ENCODE measurements at regions not wholly inside any gene's neighbourhood (a gene's known extent, or its start where the extent isn't known, plus 50 kb on each side); places are given as distances from the start of the nearest gene placed in this dataset.

DNA sequence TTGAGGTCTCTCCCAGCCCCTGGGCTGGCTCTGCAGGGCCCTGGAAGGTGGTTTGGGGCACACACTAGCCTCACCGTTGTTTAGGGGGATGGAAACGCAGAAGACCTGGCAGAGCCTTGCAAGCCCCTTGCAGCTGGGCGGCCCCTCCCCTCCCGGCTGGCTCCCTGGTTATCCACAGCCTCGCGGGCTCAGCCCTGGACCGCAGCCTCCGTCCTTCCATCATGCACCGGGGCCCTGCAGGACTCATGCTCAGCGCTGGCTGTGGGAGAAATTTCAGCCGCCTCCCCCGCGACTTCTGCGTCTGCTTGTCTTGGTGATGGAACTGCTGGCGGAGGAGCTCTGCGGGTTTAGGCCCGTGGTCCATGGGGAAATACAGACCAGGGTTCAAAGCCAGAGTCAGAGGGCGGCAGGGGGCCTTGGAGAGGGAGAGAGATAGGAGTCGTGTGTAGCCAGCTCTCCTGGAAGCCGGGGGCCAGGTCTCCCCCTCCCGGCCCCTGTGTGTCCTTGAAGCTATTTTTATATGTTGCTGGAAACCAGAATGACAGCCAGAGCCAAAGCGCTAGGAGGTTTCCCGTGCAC is 75.8 kb upstream of the IER5L start:
- no peak for TF ChIP-seq ZNF274 (IDR thresholded peaks at IDR 0.05; ENCODE audit: low read depth, low read length)
- no peak for TF ChIP-seq SUZ12 (IDR thresholded peaks at IDR 0.05; ENCODE audit: extremely low read depth, insufficient read depth, insufficient read length)
